SK-N-SH (cell line): ENCODE measurements at regions not wholly inside any gene's neighbourhood (a gene's known extent, or its start where the extent isn't known, plus 50 kb on each side); places are given as distances from the start of the nearest gene placed in this dataset.

Experiments
- CTCF ChIA-PET: fragments of 300-600, 350-600 bp; formaldehyde crosslinking; extraction: SDS; loops from one replicate; lab custom pipeline; 2021; lab: Yijun Ruan, JAX
- POLR2A ChIA-PET: fragments of 350-600 bp; sonication (Branson Sonifier 250); formaldehyde crosslinking; extraction: SDS; loops from one replicate; lab custom pipeline; 2020; ENCODE audit warnings: antibody characterized with exemption, inconsistent platforms; lab: Yijun Ruan, JAX
- DNase-seq: peaks from one replicate; pipeline ENCODE4 v3.0.0; 2012
- H2AFZ ChIP-seq: fragments of 200-600 bp; sonication (generic); 2 replicates; pipeline ENCODE4 v1.8.1; 2016; ENCODE audit warnings: antibody characterized with exemption, mild to moderate bottlenecking, low read depth
- H3F3A ChIP-seq: fragments of 200-600 bp; sonication (generic); replicated peaks from 2 replicates; pipeline ENCODE3; 2016; ENCODE audit warnings: antibody characterized with exemption, mild to moderate bottlenecking; ENCODE audit not compliant: insufficient read depth
- H3K27ac ChIP-seq, 2 experiments: fragments of 200-500 bp in 1 of 2; fragments of 200-600 bp in 1 of 2; sonication (Bioruptor generic) in 1 of 2; sonication (generic), shearing (Covaris generic) in 1 of 2; 2 replicates each; pipeline versions ENCODE4 v1.5.1 to v1.6.1; 2014 to 2016; ENCODE audit warnings: low read depth in 2 of 2, inconsistent platforms in 1 of 2, low read length in 1 of 2, mild to moderate bottlenecking in 1 of 2, mixed read lengths in 1 of 2
- H3K27me3 ChIP-seq: fragments of 200-600 bp; sonication (generic), shearing (Covaris generic); 2 replicates; pipeline ENCODE4 v1.6.1; 2016; ENCODE audit warnings: mixed run types; ENCODE audit not compliant: insufficient read depth
- H3K36me3 ChIP-seq, 2 experiments: fragments of 200-500 bp in 1 of 2; fragments of 200-600 bp in 1 of 2; sonication (Bioruptor generic) in 1 of 2; sonication (generic) in 1 of 2; replicated peaks in 1 of 2; 2 replicates each; pipeline versions ENCODE3 to v1.5.1; 2014 to 2016; ENCODE audit warnings: low read length in 1 of 2, mild to moderate bottlenecking in 1 of 2; ENCODE audit not compliant: insufficient read depth in 2 of 2, control insufficient read depth in 1 of 2
- H3K4me1 ChIP-seq, 2 experiments: fragments of 200-500 bp in 1 of 2; fragments of 200-600 bp in 1 of 2; sonication (Bioruptor generic) in 1 of 2; sonication (generic), shearing (Covaris generic) in 1 of 2; 2 replicates each; pipeline versions ENCODE4 v1.5.1 to v1.6.1; 2014 to 2016; ENCODE audit warnings: low read depth in 1 of 2, low read length in 1 of 2, mixed run types in 1 of 2; ENCODE audit not compliant: insufficient read depth in 2 of 2, control insufficient read depth in 1 of 2
- H3K4me2 ChIP-seq: fragments of 200-600 bp; sonication (generic), shearing (Covaris generic); 2 replicates; pipeline ENCODE4 v1.6.1; 2017; ENCODE audit warnings: mixed run types
- H3K4me3 ChIP-seq, 2 experiments: fragments of 200-500 bp in 1 of 2; fragments of 200-600 bp in 1 of 2; sonication (Bioruptor generic) in 1 of 2; sonication (generic), shearing (Covaris generic) in 1 of 2; 2 replicates each; pipeline versions ENCODE4 v1.5.1 to v1.8.1; 2014 to 2016; ENCODE audit warnings: low read depth in 2 of 2, inconsistent platforms in 1 of 2, low read length in 1 of 2, mild to moderate bottlenecking in 1 of 2, mixed read lengths in 1 of 2, moderate library complexity in 1 of 2
- H3K79me2 ChIP-seq: fragments of 200-600 bp; sonication (generic); 2 replicates; pipeline ENCODE4 v1.8.1; 2017; ENCODE audit warnings: mild to moderate bottlenecking; ENCODE audit not compliant: insufficient read depth
- H3K9ac ChIP-seq: fragments of 200-600 bp; sonication (generic); 2 replicates; pipeline ENCODE4 v1.6.1; 2017; ENCODE audit warnings: mixed run types
- H3K9me2 ChIP-seq: fragments of 200-600 bp; sonication (generic); 2 replicates; pipeline ENCODE4 v1.6.1; 2017; ENCODE audit warnings: mixed run types
- H3K9me3 ChIP-seq: fragments of 200-600 bp; sonication (generic); 2 replicates; pipeline ENCODE4 v1.6.1; 2017; ENCODE audit warnings: mixed run types, mild to moderate bottlenecking, moderate library complexity
- H4K20me1 ChIP-seq: fragments of 200-600 bp; sonication (generic); 2 replicates; pipeline ENCODE4 v1.6.1; 2017; ENCODE audit warnings: mild to moderate bottlenecking, mixed run types; ENCODE audit not compliant: insufficient read depth
- CHD2 ChIP-seq: fragments of 150-350 bp; IDR thresholded peaks from 2 replicates; pipeline ENCODE4 v1.6.1; 2018; ENCODE audit warnings: low read length; ENCODE audit not compliant: partially characterized antibody
- EP300 ChIP-seq, 2 experiments: IDR thresholded peaks; 2 replicates each; pipeline versions ENCODE4 v1.4.0 to v1.6.1; 2012; ENCODE audit warnings: borderline replicate concordance in 1 of 2, low read depth in 1 of 2, low read length in 1 of 2
- FOXJ3 ChIP-seq: sonication (generic); formaldehyde crosslinking; IDR thresholded peaks from 2 replicates; pipeline ENCODE4 v1.5.1; 2020; ENCODE audit warnings: mild to moderate bottlenecking, missing genetic modification reagents
- FOXM1 ChIP-seq: IDR thresholded peaks from 2 replicates; pipeline ENCODE4 v1.4.0; 2012; ENCODE audit warnings: low read depth, mild to moderate bottlenecking
- GATA2 ChIP-seq: sonication (generic); formaldehyde crosslinking; IDR thresholded peaks from 2 replicates; pipeline ENCODE4 v1.5.0; 2020; ENCODE audit warnings: mild to moderate bottlenecking, missing genetic modification reagents
- JUND ChIP-seq: IDR thresholded peaks from 2 replicates; pipeline ENCODE4 v1.4.0; 2012
- MAX ChIP-seq: IDR thresholded peaks from 2 replicates; pipeline ENCODE4 v1.4.0; 2012; ENCODE audit warnings: low read depth
- MXI1 ChIP-seq: IDR thresholded peaks from 2 replicates; pipeline ENCODE4 v1.6.1; 2012; ENCODE audit warnings: mild to moderate bottlenecking, low read depth, low read length, improper control_type of control experiment
- NFIC ChIP-seq: IDR thresholded peaks from 2 replicates; pipeline ENCODE4 v1.4.0; 2012; ENCODE audit warnings: borderline replicate concordance
- PBX3 ChIP-seq: IDR thresholded peaks from 2 replicates; pipeline ENCODE4; 2012
- RAD21 ChIP-seq: IDR thresholded peaks from 2 replicates; pipeline ENCODE4 v1.6.1; 2012; ENCODE audit warnings: mild to moderate bottlenecking, low read length
- RCOR1 ChIP-seq: fragments of 150-350 bp; IDR thresholded peaks from 2 replicates; pipeline ENCODE4 v1.6.1; 2017; ENCODE audit warnings: antibody characterized with exemption, low read length
- SMC3 ChIP-seq: IDR thresholded peaks from 2 replicates; pipeline ENCODE4 v1.6.1; 2012; ENCODE audit warnings: low read depth, low read length, improper control_type of control experiment
- TAF1 ChIP-seq: IDR thresholded peaks from 2 replicates; pipeline ENCODE4 v1.6.1; 2012; ENCODE audit warnings: low read depth, mild to moderate bottlenecking, low read length, moderate library complexity, borderline replicate concordance
- TEAD4 ChIP-seq: IDR thresholded peaks from 2 replicates; pipeline ENCODE4 v1.4.0; 2012; ENCODE audit warnings: mild to moderate bottlenecking, borderline replicate concordance; ENCODE audit not compliant: insufficient read depth
- WGBS: methylation state at CpG from one replicate; pipeline ENCODE4 v1.1.6; 2017; ENCODE audit warnings: low lambda C conversion rate; 5-methylcytosine and 5-hydroxymethylcytosine counted together

GRCh38 chr20:50449738-50450492 is 60.3 kb upstream of the PTPN1 start:
- H3K9me2 ChIP-seq: no peaks in the 10 kb centered on the region
- no peak overlapping the region for H3K27ac ChIP-seq
- no peaks in the 10 kb centered on the region for H3F3A ChIP-seq
- TF ChIP-seq RCOR1 (no peak), CHD2 (no peak), TEAD4 (no peak), SMC3 (no peak)
- no peak overlapping the region for H3K9ac ChIP-seq
- ChIA-PET POLR2A (no interaction called here), CTCF (interaction anchor here (0.6 to 1.9 kb wide), 7 partner anchors 11 to 273 kb away, joined by 3 to 6 read pairs (median 3); no protein-coding TSS in a partner anchor)
- WGBS: 77% methylated on average over 9 of the region's 9 CpGs
- no peaks in the 10 kb centered on the region; the same call in 1 of the 2 replicates for H3K27me3 ChIP-seq
- H3K4me3 ChIP-seq: no peak overlapping the region
- H3K36me3 ChIP-seq: no peaks in the 10 kb centered on the region
- H3K79me2 ChIP-seq: no peaks in the 10 kb centered on the region
- peaks cover 0 to 4% of the 10 kb centered on the region in 2 experiments; a peak in 2 of 4 replicates for H3K4me1 ChIP-seq
- no peak overlapping the region for H2AFZ ChIP-seq
- no peak overlapping the region for H3K4me2 ChIP-seq
- DNase-seq: no peak
- no peaks in the 10 kb centered on the region for H3K9me3 ChIP-seq
- H4K20me1 ChIP-seq: no peaks in the 10 kb centered on the region

- Histone ChIP-seq H3K9me3 (no peaks in the 10 kb centered on the region), H4K20me1 (no peaks in the 10 kb centered on the region), H3F3A (no peaks in the 10 kb centered on the region), H3K4me1 (peaks cover 0 to 4% of the 10 kb centered on the region in 2 experiments; a peak in 2 of 4 replicates), H3K9ac (no peak overlapping the region), H3K27ac (no peak overlapping the region), H3K9me2 (no peaks in the 10 kb centered on the region), H3K36me3 (no peaks in the 10 kb centered on the region), H3K27me3 (no peaks in the 10 kb centered on the region; the same call in 1 of the 2 replicates), H3K4me3 (no peak overlapping the region), H3K79me2 (no peaks in the 10 kb centered on the region), H3K4me2 (no peak overlapping the region), H2AFZ (no peak overlapping the region)
- 89% methylated on average over 1 of the region's 1 CpG for WGBS
- DNase-seq: no peak
- TF ChIP-seq RAD21: no peak
- CTCF ChIA-PET: interaction anchor here (0.6 to 1.9 kb wide), 5 partner anchors 10 to 274 kb away, joined by 3 to 6 read pairs (median 4); no protein-coding TSS in a partner anchor
- POLR2A ChIA-PET: no interaction called here
Observed at GRCh38 chr20:50450493-50450826, 59.7 kb upstream of the PTPN1 start.

GRCh38 chr20:50450881-50451752 is 59.1 kb upstream of the PTPN1 start:
- no peak for DNase-seq
- Histone ChIP-seq H3K27me3 (no peaks in the 10 kb centered on the region; the same call in 1 of the 2 replicates), H3K9me3 (no peaks in the 10 kb centered on the region), H3K27ac (no peak overlapping the region), H2AFZ (no peak overlapping the region; the same call in 1 of the 2 replicates), H3K9ac (no peak overlapping the region), H3K79me2 (no peaks in the 10 kb centered on the region), H3K9me2 (no peaks in the 10 kb centered on the region), H3F3A (no peaks in the 10 kb centered on the region), H3K4me1 (peaks cover 0 to 4% of the 10 kb centered on the region in 2 experiments; a peak in 2 of 4 replicates), H3K4me2 (no peak overlapping the region), H4K20me1 (no peaks in the 10 kb centered on the region), H3K4me3 (no peak overlapping the region), H3K36me3 (no peaks in the 10 kb centered on the region)
- 75% methylated on average over 14 of the region's 19 CpGs for WGBS
- ChIA-PET CTCF (interaction anchor here (1.0 to 1.9 kb wide), 4 partner anchors 10 to 275 kb away, joined by 3 to 6 read pairs (median 4); no protein-coding TSS in a partner anchor), POLR2A (no interaction called here)
- TF ChIP-seq MAX (no peak), FOXJ3 (no peak), JUND (no peak), SMC3 (no peak), MXI1 (no peak), EP300 (IDR thresholded peaks at IDR 0.05; ENCODE audit: borderline replicate concordance in 1 of 2, low read depth in 1 of 2, low read length in 1 of 2) (no peak), FOXM1 (no peak), RCOR1 (no peak), GATA2 (CRISPR knock-in tag) (no peak), NFIC (no peak), TAF1 (no peak), PBX3 (no peak)
